ENCODE measurements at regions not wholly inside any gene's neighbourhood (a gene's known extent, or its start where the extent isn't known, plus 50 kb on each side); places are given as distances from the start of the nearest gene placed in this dataset.

DNA sequence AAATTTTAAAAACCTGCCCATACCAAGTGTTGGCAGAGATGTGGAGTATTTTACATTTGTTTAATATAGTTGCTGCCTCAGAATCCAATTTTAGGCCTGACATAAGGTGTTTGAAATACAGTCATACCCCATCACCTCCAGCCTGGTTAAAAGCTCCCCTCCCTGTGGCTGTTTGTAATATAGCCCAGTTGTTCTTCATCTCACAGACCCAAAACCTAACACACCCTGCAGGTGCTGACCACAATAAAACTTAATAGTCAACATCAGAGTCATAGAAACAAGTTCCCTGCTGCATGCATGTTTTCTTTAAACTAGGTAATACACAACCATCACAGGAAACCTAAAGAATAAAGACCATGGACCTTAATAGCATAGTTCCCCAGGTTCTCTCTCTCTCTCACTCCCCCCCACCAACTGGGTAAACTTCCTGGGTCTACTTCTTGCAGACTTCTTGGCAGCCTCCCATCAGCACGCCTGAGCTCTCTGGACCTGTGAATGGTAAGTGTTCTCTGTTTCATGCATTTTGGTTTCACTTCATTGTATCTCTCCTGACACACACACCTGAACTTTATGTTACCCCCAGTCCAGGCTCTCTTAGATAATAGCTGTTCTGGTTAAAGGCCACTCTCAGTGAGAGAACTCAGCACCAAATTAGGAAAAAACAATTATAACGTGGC is 1369.9 kb downstream of the EFNB2 start:
- no peak for DNase-seq

DNA sequence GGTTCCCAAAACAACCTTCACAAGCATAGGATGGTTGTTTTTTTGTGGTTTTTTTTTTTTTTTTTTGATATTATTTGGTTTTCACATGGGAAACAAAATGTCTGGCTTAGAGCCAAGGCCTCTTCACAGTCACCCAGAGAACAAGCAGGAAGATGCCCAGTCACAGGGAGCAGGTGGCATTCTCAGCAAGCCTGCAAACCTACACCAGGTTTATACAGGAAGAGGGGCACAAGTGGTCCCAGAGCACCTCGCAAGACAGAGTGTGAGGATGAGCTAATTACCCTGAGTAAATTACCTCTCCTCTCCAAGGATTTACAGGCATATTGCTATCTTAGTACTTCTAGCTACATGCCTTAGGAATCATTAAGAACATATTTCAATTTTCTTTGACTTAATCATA is 1375.6 kb downstream of the EFNB2 start:
- no peak for DNase-seq

DNA sequence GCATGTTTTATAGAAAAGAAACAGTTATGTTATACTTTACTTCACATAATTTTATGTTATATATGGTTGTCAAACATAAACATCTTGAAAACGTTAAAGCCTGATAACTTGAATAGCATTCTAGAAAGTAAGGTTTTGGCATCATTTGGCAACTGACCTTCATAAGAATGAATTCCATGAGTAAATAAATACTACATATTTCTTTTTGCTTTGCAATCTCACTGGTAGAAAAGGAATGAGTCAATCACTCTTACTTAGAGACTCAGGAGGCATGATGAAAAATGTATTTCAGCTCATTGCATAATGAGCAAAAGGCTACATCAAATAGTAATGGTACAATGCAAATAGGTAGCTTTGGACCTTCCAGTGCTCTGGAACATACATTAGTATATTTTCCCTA is 1381.9 kb downstream of the EFNB2 start:
- no peak for DNase-seq

DNA sequence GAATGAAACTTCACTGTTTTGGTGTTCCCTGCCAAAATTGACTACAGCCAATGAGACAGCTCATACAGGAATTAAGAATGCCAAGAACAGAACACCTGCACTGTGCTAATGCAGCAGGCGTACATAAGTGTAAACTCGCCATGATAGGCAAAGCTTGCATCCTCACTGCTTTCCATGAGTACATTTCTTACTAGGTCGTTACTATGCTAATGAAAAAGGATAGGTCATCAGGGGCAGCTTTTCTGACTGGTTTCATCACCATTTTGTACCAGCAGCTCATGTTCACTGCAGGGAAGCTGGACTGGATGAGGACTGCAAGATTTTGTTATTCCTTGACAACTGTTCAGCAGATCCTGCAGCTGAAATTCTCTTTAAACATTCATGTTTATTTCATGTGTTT is 1383.8 kb downstream of the EFNB2 start:
- no peak for DNase-seq

DNA sequence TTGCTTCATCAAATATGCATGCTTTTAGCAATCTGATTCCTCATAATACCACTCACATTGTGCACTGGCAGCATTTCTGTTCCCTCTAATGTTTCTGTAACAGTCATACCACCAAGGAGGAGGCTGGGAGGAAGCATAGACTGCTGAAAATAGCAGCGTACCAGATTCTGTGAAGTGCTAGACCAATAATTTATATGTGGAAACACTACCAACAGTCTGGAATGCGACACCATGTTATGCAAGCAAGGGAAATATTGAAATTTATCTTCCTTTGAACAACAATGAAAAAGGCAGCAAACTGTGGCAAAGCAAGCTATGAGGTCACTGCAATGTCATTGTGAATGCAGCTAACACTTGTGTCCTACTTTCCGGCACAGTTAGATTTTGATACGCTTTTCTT is 1388.0 kb downstream of the EFNB2 start:
- DNase-seq, result no peak

DNA sequence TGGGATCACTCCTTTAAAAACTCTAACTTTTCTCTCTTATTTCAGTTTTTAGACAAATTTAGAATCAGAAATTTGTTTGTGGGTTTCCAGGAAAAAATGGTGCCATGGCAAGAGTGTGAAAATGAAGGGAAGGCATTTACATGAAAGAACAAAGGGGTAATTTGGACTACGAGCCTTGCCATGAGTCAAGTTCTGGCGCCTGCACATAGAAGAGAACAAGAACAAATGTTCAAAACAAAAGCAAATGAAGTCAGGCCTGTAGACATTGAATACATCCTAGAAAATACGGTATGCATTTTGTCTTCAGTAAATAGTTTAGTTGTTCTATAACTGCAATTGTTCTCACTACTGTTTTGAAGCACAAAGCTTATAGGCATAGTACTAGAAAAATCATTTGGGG is 1390.5 kb downstream of the EFNB2 start:
- no peak for DNase-seq

DNA sequence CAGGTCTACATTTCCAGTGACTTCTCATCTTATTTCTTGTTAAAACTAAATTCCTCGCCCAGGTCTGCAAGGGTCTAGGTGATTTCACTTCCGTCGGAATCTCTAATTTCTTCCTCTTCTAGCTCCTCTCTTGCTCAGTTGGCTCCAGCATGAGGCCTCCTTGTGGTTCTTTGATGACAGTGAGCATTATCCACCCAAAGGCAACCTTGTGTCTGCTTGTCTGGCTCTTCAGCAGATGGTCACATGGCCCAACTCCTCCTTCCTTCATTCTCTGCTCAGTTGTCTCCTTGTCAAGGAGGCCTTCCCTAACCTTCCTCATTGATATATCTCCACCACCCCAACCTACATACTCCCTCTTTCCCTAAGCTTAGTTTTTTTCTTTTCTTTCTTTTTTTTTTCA is 1391.4 kb downstream of the EFNB2 start:
- no peak for DNase-seq

DNA sequence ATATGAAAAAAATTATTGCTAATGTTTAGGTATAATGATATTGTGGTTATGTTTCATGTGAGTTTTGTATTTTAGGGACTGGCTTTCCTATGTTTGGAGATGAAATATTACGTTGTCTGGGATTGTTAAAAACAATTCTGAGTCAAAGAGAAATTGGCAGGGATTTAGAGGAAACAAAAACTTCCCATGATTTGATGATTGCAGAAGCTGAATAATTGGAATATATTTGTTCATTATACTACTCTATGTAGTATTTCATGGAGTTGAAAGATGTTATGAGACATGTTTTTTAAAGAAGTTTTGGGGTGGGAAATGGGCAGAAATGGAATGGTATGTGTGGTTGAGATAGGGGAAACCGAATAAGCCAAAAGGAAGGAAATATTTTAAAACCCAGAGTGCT is 1392.9 kb downstream of the EFNB2 start:
- no peak for DNase-seq

DNA sequence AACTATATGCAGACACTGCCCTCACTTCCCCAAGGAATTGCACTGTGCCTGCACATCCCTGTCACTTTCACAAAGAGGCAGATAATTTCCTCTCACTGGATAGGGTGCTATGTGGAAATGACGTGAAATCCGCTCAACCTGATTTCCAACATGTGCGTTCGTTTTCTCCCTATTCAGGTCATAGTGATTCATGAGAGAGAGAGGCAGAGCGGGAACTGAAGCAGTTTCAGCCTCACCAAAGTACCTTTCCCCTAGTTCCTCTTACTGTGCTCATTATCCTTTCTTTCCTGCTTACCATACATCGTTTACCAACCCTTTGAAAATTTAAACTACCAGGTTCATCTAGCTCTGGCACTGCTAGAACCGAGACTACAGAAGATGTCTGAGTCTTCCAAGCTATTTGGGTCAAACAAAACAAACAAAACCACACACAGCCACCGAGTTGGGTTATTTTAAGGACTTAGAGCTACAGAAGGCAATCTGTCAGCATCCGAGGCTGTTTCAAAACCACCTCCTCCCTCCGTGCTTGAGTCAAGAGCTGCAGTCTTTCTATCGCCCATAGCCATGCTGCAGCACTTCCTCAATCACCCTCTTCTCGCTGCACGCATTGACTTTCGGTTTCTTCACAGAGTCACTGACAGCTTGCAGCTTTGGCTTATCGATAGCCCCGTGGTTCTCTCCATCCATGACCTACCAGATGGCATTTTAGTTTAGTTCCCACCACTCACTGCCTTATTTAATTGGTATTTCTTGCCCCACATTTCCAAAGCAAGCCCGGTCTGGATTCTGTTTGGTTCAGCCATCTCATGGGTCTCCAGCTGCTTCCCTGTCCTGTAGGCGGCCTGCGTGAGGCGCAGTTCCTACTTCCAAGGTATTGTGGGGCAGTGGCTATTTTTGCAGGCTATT is 1395.8 kb downstream of the EFNB2 start:
- no peak for DNase-seq

DNA sequence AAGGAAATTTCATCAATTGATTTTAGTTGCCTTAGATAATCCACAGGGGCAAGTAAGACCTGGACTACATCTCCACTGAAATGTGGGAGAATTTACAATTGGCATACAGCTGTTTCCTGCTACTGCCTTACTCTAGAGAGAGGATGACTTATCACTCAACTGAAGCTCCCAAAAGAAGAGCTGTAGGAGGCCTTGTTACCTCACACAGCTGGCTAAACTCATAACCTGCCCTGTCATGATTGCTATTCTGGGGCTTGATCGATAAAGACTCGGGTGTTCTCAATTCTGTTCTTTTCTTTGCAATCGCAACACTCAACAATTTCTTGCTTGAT is 1396.4 kb downstream of the EFNB2 start:
- DNase-seq, result no peak

DNA sequence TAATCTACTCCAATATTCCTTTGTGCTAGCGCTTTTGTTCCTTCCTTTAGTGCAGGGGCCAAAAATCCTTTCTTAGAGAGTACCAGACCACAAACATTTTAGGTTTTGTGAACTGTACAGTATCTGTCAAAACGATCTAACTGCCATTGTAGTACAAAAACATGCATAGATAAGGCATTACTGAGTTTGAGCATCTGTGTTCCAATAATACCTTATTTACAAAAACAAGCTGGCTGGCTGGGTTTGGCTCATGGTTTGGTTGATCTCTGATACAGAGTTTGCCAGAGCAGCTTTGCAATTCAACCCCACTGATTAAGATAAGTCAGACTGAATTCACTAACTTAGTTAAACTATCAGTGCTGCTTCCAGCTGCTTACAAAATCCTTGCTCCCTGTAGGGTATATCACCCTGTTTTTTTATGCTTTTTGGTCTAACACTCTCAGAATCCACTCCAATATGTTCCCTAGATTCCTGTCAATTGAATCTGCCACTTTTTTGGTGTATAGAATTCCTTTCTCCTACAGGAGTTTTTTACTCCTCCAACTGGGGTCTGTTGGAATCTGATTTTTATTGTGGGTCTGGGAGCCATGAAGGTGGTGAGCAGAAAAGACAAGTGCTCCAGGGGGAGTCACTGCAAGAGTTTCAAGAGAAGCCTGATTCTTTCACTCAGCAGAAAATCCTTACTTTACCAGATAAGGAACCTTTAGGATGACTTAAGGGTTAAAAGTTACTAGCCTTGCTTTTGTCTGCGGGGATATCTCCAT is 1399.4 kb downstream of the EFNB2 start:
- no peak for DNase-seq

DNA sequence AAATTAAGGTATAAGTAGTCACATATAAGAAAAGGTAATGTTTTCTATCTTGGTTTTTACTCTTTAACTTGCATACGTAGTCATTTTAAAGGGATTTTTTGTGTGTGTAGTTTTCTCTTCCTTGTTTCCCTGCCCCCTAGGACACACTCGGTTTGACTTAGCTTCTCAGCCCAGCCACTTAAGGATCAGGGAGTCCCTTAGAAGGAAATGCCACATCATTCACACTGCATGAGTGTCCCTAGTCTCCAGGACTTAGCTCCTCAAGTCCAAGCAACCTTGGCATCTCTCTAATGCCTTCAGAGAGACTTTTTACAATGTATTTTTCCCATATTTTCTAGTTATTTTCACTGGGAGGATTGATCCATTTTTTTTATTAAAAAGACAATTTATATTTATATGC is 1407.7 kb downstream of the EFNB2 start:
- DNase-seq, result no peak

DNA sequence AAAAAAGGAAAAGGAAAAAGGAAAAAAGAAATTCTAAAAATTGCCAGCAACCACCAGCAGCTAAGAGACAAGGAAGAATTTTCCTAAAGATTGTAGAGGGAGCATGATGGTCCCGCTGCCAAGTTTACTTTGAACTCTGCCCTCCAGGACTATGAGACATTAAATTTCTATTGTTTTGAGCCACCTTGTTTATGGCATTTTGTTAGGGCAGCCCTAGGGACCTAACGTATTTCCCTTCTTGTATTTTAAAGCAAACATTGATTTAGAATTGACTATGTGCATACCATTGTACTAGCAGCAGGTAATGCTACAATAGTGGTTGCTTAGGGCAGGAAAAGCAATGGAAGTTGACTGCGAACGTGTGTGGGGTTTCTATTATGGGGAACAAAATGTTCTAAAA is 1414.2 kb downstream of the EFNB2 start:
- no peak for DNase-seq

DNA sequence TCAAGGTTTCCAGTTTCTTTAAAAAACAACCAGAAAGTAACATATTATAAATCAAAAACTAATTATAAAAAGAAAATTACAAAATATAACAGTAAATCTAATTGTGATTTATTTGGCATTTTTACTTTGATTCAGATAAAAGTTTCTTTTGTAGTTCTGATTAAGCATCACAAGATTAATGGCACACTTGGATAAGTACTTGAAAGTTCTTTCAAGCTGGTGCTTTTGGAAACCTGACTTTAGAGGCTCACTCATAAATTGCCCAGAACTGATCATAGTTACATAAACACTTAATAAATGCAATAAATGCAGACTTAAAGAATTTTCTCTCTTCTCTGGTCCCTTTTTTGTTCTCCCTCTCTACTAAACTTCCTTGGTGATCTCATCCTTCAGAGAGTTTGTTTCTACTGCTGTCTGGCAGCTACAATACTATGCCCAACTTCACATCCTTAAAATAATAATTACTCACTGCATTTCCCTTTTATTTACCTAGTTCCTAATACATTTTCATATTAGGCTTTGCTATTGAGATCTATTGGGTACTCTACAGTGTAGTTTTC is 1417.0 kb downstream of the EFNB2 start:
- no peak for DNase-seq

DNA sequence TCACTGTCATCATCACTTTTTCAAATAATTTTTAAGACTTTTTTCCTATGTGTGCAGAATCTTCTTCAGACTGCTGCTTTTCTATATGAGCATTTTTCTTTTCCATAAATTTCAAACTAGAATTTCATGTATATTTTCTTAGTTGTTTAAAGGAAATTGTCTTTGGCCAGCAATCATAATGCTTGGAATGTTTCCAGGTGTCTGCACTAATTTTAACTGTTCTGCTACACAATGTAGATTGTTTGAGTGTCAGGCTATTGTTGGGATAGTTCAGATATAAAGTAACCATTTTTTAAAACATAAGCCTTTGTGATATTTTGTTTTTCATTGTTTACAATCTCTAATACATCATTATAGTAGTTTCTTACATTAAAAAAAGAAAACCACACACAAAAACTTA is 1418.5 kb downstream of the EFNB2 start:
- DNase-seq, result no peak

DNA sequence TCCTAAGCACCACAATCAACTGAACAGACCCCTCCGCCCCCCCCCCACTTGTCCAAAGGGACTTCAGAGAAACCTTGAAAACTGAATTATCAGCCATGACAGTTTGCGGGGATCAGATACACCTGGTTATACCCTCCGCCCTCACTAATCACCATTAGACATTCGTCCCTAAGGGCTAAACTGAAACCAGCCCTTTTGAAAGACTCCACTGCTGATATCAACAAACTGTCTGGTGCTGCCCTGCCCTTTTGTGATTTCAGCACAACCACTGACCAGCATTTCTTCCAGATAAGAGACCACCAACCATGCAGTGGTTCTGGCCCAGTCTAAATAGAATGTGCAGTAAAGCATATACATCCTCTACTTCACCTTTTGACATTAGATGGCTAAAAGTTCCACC is 1422.9 kb downstream of the EFNB2 start:
- DNase-seq, result no peak

DNA sequence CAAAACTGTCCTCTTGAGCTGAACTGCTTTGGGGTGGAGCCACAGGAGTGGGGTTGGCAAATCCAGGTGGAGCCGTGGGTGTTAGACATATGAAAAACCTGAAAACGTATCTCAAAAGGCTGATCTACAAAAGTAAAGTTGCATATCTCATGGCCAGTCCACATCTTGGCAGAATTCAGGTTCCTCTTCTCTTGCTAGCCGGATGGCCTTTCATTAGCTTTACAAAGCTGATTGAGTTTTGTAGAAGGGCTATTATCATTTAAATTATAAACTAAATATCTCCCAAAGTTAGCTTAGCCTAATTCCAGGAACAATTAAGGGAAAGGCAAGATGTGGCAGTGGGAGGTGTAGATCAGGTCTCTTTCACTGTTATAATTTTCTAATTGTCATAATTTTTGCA is 1427.7 kb downstream of the EFNB2 start:
- DNase-seq, result no peak

DNA sequence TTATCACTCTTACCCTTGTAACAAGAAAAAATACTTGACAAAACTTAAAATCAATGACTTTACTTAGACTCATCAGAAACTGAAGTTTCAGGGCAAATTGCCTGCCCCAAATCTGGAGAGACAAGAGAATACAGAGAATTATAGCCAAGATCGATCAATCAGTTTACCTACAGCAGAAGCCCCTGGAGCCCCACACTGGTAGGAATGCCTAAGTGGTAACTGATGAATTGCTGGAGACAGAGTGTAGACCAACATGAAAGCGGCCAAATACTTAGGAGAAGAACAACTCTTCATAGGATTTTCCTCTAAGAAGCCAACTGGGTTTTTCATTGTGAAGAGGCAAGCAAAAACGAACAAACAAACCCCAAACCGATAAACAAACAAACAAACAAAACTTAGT is 1430.0 kb downstream of the EFNB2 start:
- no peak for DNase-seq

DNA sequence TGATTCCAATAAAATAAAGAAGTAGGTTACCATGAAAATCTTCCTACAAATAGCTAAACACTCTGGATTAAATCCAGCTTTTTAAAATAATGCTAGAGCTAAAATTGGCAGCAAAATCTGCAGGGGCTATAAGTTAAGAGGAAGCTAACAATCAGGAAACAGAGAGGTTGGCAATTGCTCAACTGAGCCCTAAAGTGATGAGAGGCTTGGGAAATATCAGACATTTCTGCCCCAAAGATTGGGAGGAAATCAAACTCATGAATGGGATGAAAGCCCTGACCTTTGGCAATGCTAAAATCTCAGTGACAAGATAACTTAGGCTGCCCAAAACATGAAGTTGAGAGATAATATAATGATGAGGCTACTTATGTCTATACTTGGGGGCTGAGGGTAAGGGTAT is 1437.9 kb downstream of the EFNB2 start:
- DNase-seq, result no peak

DNA sequence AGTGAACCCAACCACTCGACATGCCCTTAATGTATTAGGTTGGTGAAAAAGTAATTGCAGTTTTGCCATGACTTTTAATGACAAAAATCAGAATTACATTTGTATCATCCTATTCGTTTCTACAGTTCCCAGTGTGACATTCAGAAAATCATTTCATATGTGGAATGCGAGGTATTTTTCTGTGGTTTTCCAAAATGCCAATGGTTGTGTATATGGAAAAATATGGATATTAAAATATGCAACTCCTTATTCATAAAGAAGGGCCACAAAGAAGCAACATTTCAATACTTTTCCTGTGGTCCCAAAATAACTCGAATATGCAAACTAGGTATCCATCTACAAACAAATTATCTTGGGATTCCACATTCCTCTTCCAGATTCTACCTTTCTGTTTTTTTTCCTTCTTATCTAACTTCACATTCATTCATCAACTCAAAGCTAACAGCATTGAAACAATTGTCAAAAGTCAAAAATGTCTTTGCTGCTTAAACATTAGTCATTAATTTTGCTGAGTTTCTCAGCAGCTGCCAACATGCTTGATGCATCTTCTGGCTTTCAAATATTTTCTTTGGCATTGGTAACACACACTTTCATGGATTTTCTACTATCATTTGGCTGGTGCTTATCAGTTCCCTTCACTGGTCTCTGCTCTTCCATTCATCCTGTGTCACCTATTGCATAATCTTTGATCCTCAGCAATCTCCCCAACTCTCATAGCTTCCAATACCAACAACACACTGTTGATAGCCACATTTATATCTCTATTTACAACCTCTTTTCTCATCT is 1445.4 kb downstream of the EFNB2 start:
- DNase-seq, result no peak

DNA sequence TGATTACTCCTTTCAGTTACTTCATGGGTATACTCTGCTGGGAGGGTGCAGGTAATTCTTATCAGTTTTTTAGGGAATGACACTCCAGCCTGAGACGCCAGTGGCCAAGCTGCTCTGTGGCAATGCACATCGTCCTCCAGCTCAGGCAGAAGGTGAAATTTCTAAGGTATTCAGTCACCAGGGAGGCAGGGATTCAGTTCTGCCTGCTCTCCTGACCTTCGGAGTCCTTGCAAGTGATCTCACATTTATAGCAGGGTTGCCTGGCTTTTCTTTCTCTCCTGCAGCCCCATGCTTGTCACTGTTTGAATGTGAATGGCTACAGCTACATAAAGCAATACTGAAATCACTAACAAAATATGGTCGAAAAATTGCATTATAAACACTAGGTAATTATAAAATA is 1447.5 kb downstream of the EFNB2 start:
- DNase-seq, result no peak

DNA sequence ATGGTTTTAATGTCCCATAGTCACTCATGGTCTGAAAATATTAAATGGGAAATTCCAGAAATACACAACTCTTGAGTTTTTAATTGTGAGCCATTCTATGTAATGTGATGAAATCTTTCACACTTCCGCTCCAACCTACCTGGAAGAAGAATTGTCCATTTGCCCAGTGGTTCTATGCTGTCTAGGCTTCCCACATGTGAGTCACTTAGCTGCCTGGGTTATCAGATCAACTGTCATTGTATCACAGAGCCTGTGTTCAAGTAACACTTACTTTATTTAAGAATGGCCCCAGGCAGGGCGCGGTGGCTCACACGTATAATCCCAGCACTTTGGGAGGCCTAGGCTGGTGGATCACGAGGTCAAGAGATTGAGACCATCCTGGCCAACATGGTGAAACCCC is 1450.5 kb downstream of the EFNB2 start:
- DNase-seq, result no peak

DNA sequence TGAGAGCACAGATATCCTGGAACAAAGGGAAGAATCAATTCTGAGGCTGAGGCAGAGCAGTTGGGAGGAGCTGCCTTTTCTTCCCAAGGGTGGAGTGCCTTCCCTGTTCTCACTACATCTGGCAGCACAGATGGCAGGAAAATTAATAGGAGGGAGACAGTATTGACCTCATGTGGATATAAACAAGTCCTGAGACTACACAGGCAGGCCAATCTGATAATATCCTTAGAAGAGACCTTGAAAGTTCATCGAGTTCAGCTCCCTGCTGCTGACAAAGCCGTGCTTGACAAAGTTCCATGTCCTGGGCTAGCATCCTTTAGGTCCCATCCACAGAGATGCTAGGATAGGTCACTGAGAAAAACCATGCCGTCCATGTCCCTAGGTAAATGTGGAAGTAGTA is 1451.5 kb downstream of the EFNB2 start:
- no peak for DNase-seq

All from activated gamma-delta T cell (primary cell).